H1 (cell line): ENCODE measurements at regions not wholly inside any gene's neighbourhood (a gene's known extent, or its start where the extent isn't known, plus 50 kb on each side); places are given as distances from the start of the nearest gene placed in this dataset.

Experiments
- CTCF ChIA-PET: fragments of 300-600 bp; sonication (Branson Sonifier 250); formaldehyde crosslinking; loops from one replicate; lab custom pipeline; 2021; ENCODE audit not compliant: partially characterized antibody; lab: Charles Lee
- POLR2A ChIA-PET: fragments of 300-600 bp; sonication (Branson Sonifier 250); formaldehyde crosslinking; loops from one replicate; lab custom pipeline; 2021; ENCODE audit warnings: inconsistent platforms; ENCODE audit not compliant: partially characterized antibody; lab: Charles Lee
- DNase-seq, 2 experiments: peaks; one replicate each; pipeline versions ENCODE4 v3.0.0 to v3.0.0-alpha.2; 2010 to 2022; ENCODE audit warnings: low spot score in 2 of 2, low read depth in 1 of 2, mixed read lengths in 1 of 2
- FAIRE-seq: peaks from 2 replicates; lab custom pipeline; 2011; peaks lifted over from hg19 to GRCh38; lab: Jason Lieb, UNC
- H2AFZ ChIP-seq: 2 replicates; pipeline ENCODE4 v1.8.1; 2012; ENCODE audit warnings: low read length, inconsistent platforms
- H2AK5ac ChIP-seq: 2 replicates; pipeline ENCODE4 v1.6.1; 2013; ENCODE audit warnings: low read depth, low read length
- H2BK120ac ChIP-seq: replicated peaks from 2 replicates; pipeline ENCODE3; 2013; ENCODE audit warnings: low read depth, low read length, inconsistent platforms
- H2BK12ac ChIP-seq: 2 replicates; pipeline ENCODE4 v1.6.1; 2013; ENCODE audit warnings: low read depth, low read length
- H2BK15ac ChIP-seq: 2 replicates; pipeline ENCODE4 v1.6.1; 2013; ENCODE audit warnings: low read length
- H2BK20ac ChIP-seq: 2 replicates; pipeline ENCODE4 v1.6.1; 2013; ENCODE audit warnings: low read length
- H2BK5ac ChIP-seq: 2 replicates; pipeline ENCODE4 v1.6.1; 2013; ENCODE audit warnings: low read depth, low read length
- H3K14ac ChIP-seq: 2 replicates; pipeline ENCODE4 v1.6.1; 2013; ENCODE audit warnings: inconsistent platforms; ENCODE audit not compliant: insufficient read length
- H3K18ac ChIP-seq: 2 replicates; pipeline ENCODE4 v1.6.1; 2013; ENCODE audit warnings: low read length; ENCODE audit errors: extremely low read depth
- H3K23ac ChIP-seq: 2 replicates; pipeline ENCODE4 v1.6.1; 2013; ENCODE audit warnings: inconsistent platforms; ENCODE audit not compliant: insufficient read length
- H3K23me2 ChIP-seq: 2 replicates; pipeline ENCODE4 v1.6.1; 2013; ENCODE audit warnings: low read depth, low read length
- H3K27ac ChIP-seq: 2 replicates; pipeline ENCODE4 v1.6.1; 2011; ENCODE audit warnings: low read depth, low read length, inconsistent platforms
- H3K27me3 ChIP-seq, 4 experiments: replicated peaks in 1 of 4; 1 replicate in 1 of 4; 2 replicates in 3 of 4; pipeline versions ENCODE4 v1.6.1 to v1.8.1; 2011 to 2013; ENCODE audit warnings: low read length in 3 of 4, mild to moderate bottlenecking in 3 of 4, inconsistent platforms in 2 of 4, mixed read lengths in 2 of 4, moderate library complexity in 1 of 4; ENCODE audit not compliant: control insufficient read depth in 3 of 4, insufficient read depth in 3 of 4; ENCODE audit errors: extremely low read depth in 1 of 4
- H3K36me3 ChIP-seq, 4 experiments: 2 replicates each; pipeline versions ENCODE4 v1.6.1 to v1.8.1; 2011 to 2013; ENCODE audit warnings: mild to moderate bottlenecking in 4 of 4, low read length in 3 of 4, moderate library complexity in 2 of 4, control low read depth in 1 of 4, inconsistent platforms in 1 of 4; ENCODE audit not compliant: insufficient read depth in 4 of 4, control insufficient read depth in 2 of 4
- H3K4ac ChIP-seq: replicated peaks from 2 replicates; pipeline ENCODE3; 2013; ENCODE audit warnings: low read length, low read depth, mixed read lengths, inconsistent platforms; ENCODE audit not compliant: insufficient read length
- H3K4me1 ChIP-seq, 4 experiments: replicated peaks in 1 of 4; 1 replicate in 1 of 4; 2 replicates in 3 of 4; pipeline versions ENCODE4 v1.6.1 to v1.8.1; 2011 to 2013; ENCODE audit warnings: low read length in 3 of 4, inconsistent platforms in 2 of 4, mixed read lengths in 1 of 4; ENCODE audit not compliant: insufficient read depth in 4 of 4, control insufficient read depth in 3 of 4
- H3K4me2 ChIP-seq, 2 experiments: 2 replicates each; pipeline versions ENCODE4 v1.6.1 to v1.8.1; 2011 to 2013; ENCODE audit warnings: low read depth in 2 of 2, low read length in 2 of 2, control low read depth in 1 of 2, inconsistent platforms in 1 of 2, mild to moderate bottlenecking in 1 of 2; ENCODE audit not compliant: insufficient read depth in 1 of 2
- H3K4me3 ChIP-seq, 4 experiments: fragments of 200-600, 300-600 bp in 1 of 4; sonication (generic), shearing (Covaris generic), sonication (Bioruptor Twin) in 1 of 4; 2 replicates each; pipeline versions ENCODE4 v1.5.1 to v1.8.1; 2011 to 2016; ENCODE audit warnings: low read length in 4 of 4, low read depth in 3 of 4, control low read depth in 2 of 4, inconsistent platforms in 2 of 4, mild to moderate bottlenecking in 2 of 4, mixed read lengths in 1 of 4, moderate library complexity in 1 of 4; ENCODE audit not compliant: insufficient read depth in 2 of 4; ENCODE audit errors: extremely low read depth in 1 of 4
- H3K56ac ChIP-seq: replicated peaks from 2 replicates; pipeline ENCODE3; 2013; ENCODE audit warnings: low read depth, mild to moderate bottlenecking, mixed read lengths, low read length, inconsistent platforms; ENCODE audit not compliant: insufficient read length
- H3K79me1 ChIP-seq: 2 replicates; pipeline ENCODE4 v1.6.1; 2013; ENCODE audit warnings: low read depth, low read length, control low read depth
- H3K79me2 ChIP-seq, 2 experiments: 2 replicates each; pipeline versions ENCODE4 v1.6.1 to v1.8.1; 2012 to 2013; ENCODE audit warnings: low read length in 2 of 2, mild to moderate bottlenecking in 2 of 2, inconsistent platforms in 1 of 2; ENCODE audit not compliant: insufficient read depth in 2 of 2, control insufficient read depth in 1 of 2
- H3K9ac ChIP-seq, 4 experiments: replicated peaks in 1 of 4; 1 replicate in 1 of 4; 2 replicates in 3 of 4; pipeline versions ENCODE4 v1.6.1 to v1.8.1; 2011 to 2013; ENCODE audit warnings: low read depth in 3 of 4, low read length in 3 of 4, control low read depth in 2 of 4, mild to moderate bottlenecking in 2 of 4, moderate library complexity in 2 of 4, inconsistent platforms in 1 of 4; ENCODE audit errors: extremely low read depth in 1 of 4
- H3K9me3 ChIP-seq, 2 experiments: 2 replicates each; pipeline versions ENCODE4 v1.6.1 to v1.8.1; 2012 to 2013; ENCODE audit warnings: mild to moderate bottlenecking in 2 of 2, moderate library complexity in 2 of 2, control low read depth in 1 of 2, inconsistent platforms in 1 of 2, low read depth in 1 of 2, low read length in 1 of 2, mixed read lengths in 1 of 2; ENCODE audit not compliant: insufficient read depth in 2 of 2
- H4K20me1 ChIP-seq, 2 experiments: replicated peaks in 1 of 2; 2 replicates each; pipeline versions ENCODE3 to v1.8.1; 2011 to 2013; ENCODE audit warnings: inconsistent platforms in 2 of 2, low read length in 2 of 2, mild to moderate bottlenecking in 1 of 2; ENCODE audit not compliant: insufficient read depth in 2 of 2, control insufficient read depth in 1 of 2
- H4K5ac ChIP-seq: 2 replicates; pipeline ENCODE4 v1.6.1; 2013; ENCODE audit warnings: low read length, low read depth, mixed read lengths, inconsistent platforms; ENCODE audit not compliant: insufficient read length
- H4K8ac ChIP-seq: 2 replicates; pipeline ENCODE4 v1.8.0; 2013; ENCODE audit warnings: mild to moderate bottlenecking, moderate library complexity, low read length, inconsistent platforms; ENCODE audit not compliant: insufficient read depth; ENCODE audit errors: extremely low read depth
- H4K91ac ChIP-seq: replicated peaks from 2 replicates; pipeline ENCODE3; 2013; ENCODE audit warnings: low read length, mixed read lengths, inconsistent platforms; ENCODE audit not compliant: insufficient read length
- ATF3 ChIP-seq: IDR thresholded peaks from 2 replicates; pipeline ENCODE4 v1.6.1; 2011; ENCODE audit warnings: low read depth, mild to moderate bottlenecking, low read length; ENCODE audit not compliant: insufficient read depth
- BRCA1 ChIP-seq: IDR thresholded peaks from 2 replicates; pipeline ENCODE4 v1.6.1; 2012; ENCODE audit warnings: low read depth, low read length, improper control_type of control experiment
- CBX5 ChIP-seq: fragments of 300-800, 300-1000 bp; sonication (generic); IDR thresholded peaks from 2 replicates; pipeline ENCODE4 v1.7.1; 2016; ENCODE audit warnings: antibody characterized with exemption, low read length, low read depth
- EZH2 ChIP-seq: fragments of 200-600 bp; sonication (generic); IDR thresholded peaks from 2 replicates; pipeline ENCODE4 v1.7.1; 2012; ENCODE audit warnings: low read depth, mild to moderate bottlenecking, moderate library complexity, low read length, inconsistent platforms; ENCODE audit not compliant: severe bottlenecking
- GTF2F1 ChIP-seq: IDR thresholded peaks from 2 replicates; pipeline ENCODE4 v1.6.1; 2012; ENCODE audit warnings: low read depth, low read length, improper control_type of control experiment, borderline replicate concordance
- KDM5A ChIP-seq: fragments of 200-600 bp; IDR thresholded peaks from 2 replicates; pipeline ENCODE4 v1.7.1; 2012; ENCODE audit warnings: mild to moderate bottlenecking, low read length, inconsistent platforms, mixed read lengths
- NRF1 ChIP-seq: IDR thresholded peaks from 2 replicates; pipeline ENCODE4 v1.6.1; 2011; ENCODE audit warnings: mild to moderate bottlenecking, low read depth, low read length, improper control_type of control experiment
- RBBP5 ChIP-seq: IDR thresholded peaks from 2 replicates; pipeline ENCODE4 v1.7.1; 2012; ENCODE audit warnings: low read depth, mild to moderate bottlenecking, inconsistent platforms, low read length, moderate library complexity, borderline replicate concordance
- RNF2 ChIP-seq: fragments of 200-900, 300-1000 bp; sonication (generic); IDR thresholded peaks from 2 replicates; pipeline ENCODE4 v1.7.1; 2016; ENCODE audit warnings: borderline replicate concordance, low read depth, mild to moderate bottlenecking, antibody characterized with exemption, low read length; ENCODE audit not compliant: poor library complexity, severe bottlenecking; ENCODE audit errors: missing control alignments
- SIRT6 ChIP-seq: IDR thresholded peaks from one replicate; pipeline ENCODE4 v1.7.1; 2012; ENCODE audit warnings: low read length, inconsistent platforms
- SIX5 ChIP-seq: IDR thresholded peaks from 2 replicates; pipeline ENCODE4 v1.6.1; 2011; ENCODE audit warnings: mild to moderate bottlenecking, low read depth, low read length
- SP1 ChIP-seq: IDR thresholded peaks from 2 replicates; pipeline ENCODE4 v1.6.1; 2011; ENCODE audit warnings: low read depth, low read length
- TAF7 ChIP-seq: optimal IDR thresholded peaks from 2 replicates; pipeline ENCODE3; 2011; ENCODE audit warnings: low read depth, mild to moderate bottlenecking, inconsistent platforms, low read length, moderate library complexity, borderline replicate concordance
- USF2 ChIP-seq: IDR thresholded peaks from 2 replicates; pipeline ENCODE4 v1.6.1; 2011; ENCODE audit warnings: low read length, improper control_type of control experiment
- WGBS, 2 experiments: shearing (Covaris generic) in 1 of 2; methylation state at CpG; one replicate each; pipeline versions ENCODE4 v1.1.6 to v1.1.7; 2013 to 2015; ENCODE audit warnings: low lambda C conversion rate in 2 of 2, mixed read lengths in 2 of 2, inconsistent platforms in 1 of 2, low coverage in 1 of 2, missing lambda C conversion rate in 1 of 2; ENCODE audit not compliant: insufficient replicate concordance in 2 of 2, insufficient coverage in 1 of 2, insufficient read length in 1 of 2; ENCODE audit errors: extremely low coverage in 1 of 2, missing lambda C conversion rate in 1 of 2; 5-methylcytosine and 5-hydroxymethylcytosine counted together

GRCh38 chr16:87115646-87116045 lies 201.5 kb downstream of the C16orf95 start:
- CTCF ChIA-PET, result no interaction called here
- H3K79me1 ChIP-seq, result no peaks in the 10 kb centered on the region
- H3K4ac ChIP-seq, result no peak overlapping the region
- no peak overlapping the region for H3K14ac ChIP-seq
- H3K23ac ChIP-seq, result no peak overlapping the region
- H2BK120ac ChIP-seq, result no peak overlapping the region
- no peak overlapping the region for H3K9ac ChIP-seq
- no peak overlapping the region for H2AFZ ChIP-seq
- FAIRE-seq (no peak), DNase-seq (no peak)
- POLR2A ChIA-PET, result no interaction called here
- no peak overlapping the region for H4K5ac ChIP-seq
- no peak overlapping the region for H2BK12ac ChIP-seq
- no peak overlapping the region for H2BK5ac ChIP-seq
- H3K4me3 ChIP-seq, result no peak overlapping the region
- no peak overlapping the region for H2BK15ac ChIP-seq
- no peak overlapping the region for H3K4me2 ChIP-seq
- no peak overlapping the region for H2AK5ac ChIP-seq
- no peaks in the 10 kb centered on the region for H3K9me3 ChIP-seq
- no peak overlapping the region for H4K8ac ChIP-seq
- no peaks in the 10 kb centered on the region; a peak in 2 of 7 replicates for H3K4me1 ChIP-seq
- H3K23me2 ChIP-seq, result no peaks in the 10 kb centered on the region
- H3K18ac ChIP-seq, result no peak overlapping the region
- no peak overlapping the region for H3K27ac ChIP-seq
- WGBS, 2 experiments, result 91% methylated on average over 6 of the region's 6 CpGs; no CpG with 5 or more reads in 1 of the 2 experiments
- H3K56ac ChIP-seq, result no peak overlapping the region
- no peaks in the 10 kb centered on the region for H3K27me3 ChIP-seq
- H4K20me1 ChIP-seq, result no peaks in the 10 kb centered on the region
- no peak overlapping the region for H2BK20ac ChIP-seq
- no peaks in the 10 kb centered on the region for H3K79me2 ChIP-seq
- H3K36me3 ChIP-seq, result no peaks in the 10 kb centered on the region
- H4K91ac ChIP-seq, result no peak overlapping the region
- no peak for TF ChIP-seq RNF2
- TF ChIP-seq GTF2F1, result no peak
- TF ChIP-seq RBBP5, result no peak
- TF ChIP-seq BRCA1, result no peak
- TF ChIP-seq SIRT6, result no peak
- no peak for TF ChIP-seq ATF3
- TF ChIP-seq CBX5, result no peak
- TF ChIP-seq KDM5A, result no peak
- no peak for TF ChIP-seq EZH2
- TF ChIP-seq NRF1, result no peak
- no peak for TF ChIP-seq SP1
- no peak for TF ChIP-seq TAF7
- no peak for TF ChIP-seq USF2
- TF ChIP-seq SIX5, result no peak
